ENCODE measurements at regions not wholly inside any gene's neighbourhood (a gene's known extent, or its start where the extent isn't known, plus 50 kb on each side); places are given as distances from the start of the nearest gene placed in this dataset.

GRCh38 chr22:45082795-45083194 is 73.0 kb upstream of the PHF21B start:
- Histone ChIP-seq H3K4me2 (ENCODE audit: insufficient read depth, low read length) (no peak overlapping the region), H3K9me3 (replicated peaks; ENCODE audit: control insufficient read depth, insufficient read depth, low read depth, low read length) (no peaks in the 10 kb centered on the region), H3K36me3 (ENCODE audit: control insufficient read depth, insufficient read depth, low read length) (no peaks in the 10 kb centered on the region), H4K20me1 (replicated peaks; ENCODE audit: control insufficient read depth, insufficient read depth, low read length) (no peaks in the 10 kb centered on the region), H3K27ac (ENCODE audit: extremely low read depth, low read depth, low read length) (no peak overlapping the region), H3K9ac (ENCODE audit: insufficient read depth in 1 of 2, low read depth in 2 of 2, low read length in 2 of 2) (no peak overlapping the region), H3K4me1 (replicated peaks in 1 of 2; ENCODE audit: control insufficient read depth in 2 of 2, insufficient read depth in 2 of 2, low read length in 2 of 2) (no peaks in the 10 kb centered on the region), H3K4me3 (no peak overlapping the region), H3K79me2 (ENCODE audit: control insufficient read depth, insufficient read depth, low read length) (no peaks in the 10 kb centered on the region), H3K27me3 (ENCODE audit: control insufficient read depth in 2 of 2, insufficient read depth in 2 of 2, low read length in 2 of 2) (peaks cover 0 to 18% of the 10 kb centered on the region in 2 experiments; a peak in 3 of 5 replicates), H3K9me1 (ENCODE audit: control insufficient read depth, insufficient read depth, low read length) (no peaks in the 10 kb centered on the region), H2AFZ (ENCODE audit: low read depth, low read length) (no peak overlapping the region)
- ATAC-seq (0 out of 3 replicates have a peak, but pooled peaks have one; percentile 28), DNase-seq (ENCODE audit: extremely low read depth in 1 of 4, low spot score in 3 of 4) (peak; percentile 15 to 45 (median 29)), FAIRE-seq (no peak)
- CTCF ChIA-PET (ENCODE audit: low intra/inter-chr PET ratio): no interaction called here
- 0% methylated on average over 4 of the region's 9 CpGs for WGBS (ENCODE audit: insufficient coverage, low coverage, missing lambda C conversion rate)
- BruUV-seq (replicated peaks): no TSS peak
- intact Hi-C loops (cut with micrococcal nuclease): no loop called here
- POLR2A ChIA-PET: no interaction called here
- in situ Hi-C loops (cut with MboI): no loop called here
- TF ChIP-seq ZNF436 (CRISPR knock-in tag; IDR thresholded peaks at IDR 0.05): peak; percentile 92
- no peak for TF ChIP-seq FOXA1 (IDR thresholded peaks at IDR 0.05; ENCODE audit: borderline replicate concordance)
- peak; percentile 88 for TF ChIP-seq SMARCA5 (IDR thresholded peaks at IDR 0.05)
- peak in 1 of 2 experiments; percentile 16; a peak in 1 of 4 replicates for TF ChIP-seq KDM1A (IDR thresholded peaks at IDR 0.05)
- no peak for TF ChIP-seq NFATC3 (IDR thresholded peaks at IDR 0.05)
- no peak for TF ChIP-seq ZBTB34 (CRISPR knock-in tag; IDR thresholded peaks at IDR 0.05)
- TF ChIP-seq RBM25 (IDR thresholded peaks at IDR 0.05; ENCODE audit: low read depth, low read length, severe bottlenecking): peak; percentile 95
- no peak for TF ChIP-seq ZC3H8 (IDR thresholded peaks at IDR 0.05)
- TF ChIP-seq, protein P1, sequence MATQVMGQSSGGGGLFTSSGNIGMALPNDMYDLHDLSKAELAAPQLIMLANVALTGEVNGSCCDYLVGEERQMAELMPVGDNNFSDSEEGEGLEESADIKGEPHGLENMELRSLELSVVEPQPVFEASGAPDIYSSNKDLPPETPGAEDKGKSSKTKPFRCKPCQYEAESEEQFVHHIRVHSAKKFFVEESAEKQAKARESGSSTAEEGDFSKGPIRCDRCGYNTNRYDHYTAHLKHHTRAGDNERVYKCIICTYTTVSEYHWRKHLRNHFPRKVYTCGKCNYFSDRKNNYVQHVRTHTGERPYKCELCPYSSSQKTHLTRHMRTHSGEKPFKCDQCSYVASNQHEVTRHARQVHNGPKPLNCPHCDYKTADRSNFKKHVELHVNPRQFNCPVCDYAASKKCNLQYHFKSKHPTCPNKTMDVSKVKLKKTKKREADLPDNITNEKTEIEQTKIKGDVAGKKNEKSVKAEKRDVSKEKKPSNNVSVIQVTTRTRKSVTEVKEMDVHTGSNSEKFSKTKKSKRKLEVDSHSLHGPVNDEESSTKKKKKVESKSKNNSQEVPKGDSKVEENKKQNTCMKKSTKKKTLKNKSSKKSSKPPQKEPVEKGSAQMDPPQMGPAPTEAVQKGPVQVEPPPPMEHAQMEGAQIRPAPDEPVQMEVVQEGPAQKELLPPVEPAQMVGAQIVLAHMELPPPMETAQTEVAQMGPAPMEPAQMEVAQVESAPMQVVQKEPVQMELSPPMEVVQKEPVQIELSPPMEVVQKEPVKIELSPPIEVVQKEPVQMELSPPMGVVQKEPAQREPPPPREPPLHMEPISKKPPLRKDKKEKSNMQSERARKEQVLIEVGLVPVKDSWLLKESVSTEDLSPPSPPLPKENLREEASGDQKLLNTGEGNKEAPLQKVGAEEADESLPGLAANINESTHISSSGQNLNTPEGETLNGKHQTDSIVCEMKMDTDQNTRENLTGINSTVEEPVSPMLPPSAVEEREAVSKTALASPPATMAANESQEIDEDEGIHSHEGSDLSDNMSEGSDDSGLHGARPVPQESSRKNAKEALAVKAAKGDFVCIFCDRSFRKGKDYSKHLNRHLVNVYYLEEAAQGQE (IDR thresholded peaks at IDR 0.05; ENCODE audit: borderline replicate concordance): 0 out of 2 replicates have a peak, but pooled peaks have one; percentile 25
- TF ChIP-seq, protein P1 (CRISPR knock-in tag; IDR thresholded peaks at IDR 0.05; ENCODE audit: low read depth): no peak
- no peak for TF ChIP-seq DNMT1 (IDR thresholded peaks at IDR 0.05)
- TF ChIP-seq PTBP1 (IDR thresholded peaks at IDR 0.05; ENCODE audit: low read depth, low read length): 0 out of 2 replicates have a peak, but pooled peaks have one; percentile 63
- no peak for TF ChIP-seq JUND (IDR thresholded peaks at IDR 0.05; ENCODE audit: borderline replicate concordance, low read depth, low read length)
- TF ChIP-seq JUND (tag; IDR thresholded peaks at IDR 0.05; ENCODE audit: borderline replicate concordance, low read depth, low read length): no peak
- TF ChIP-seq SPI1 (IDR thresholded peaks at IDR 0.05; ENCODE audit: borderline replicate concordance, low read depth, low read length): no peak
- TF ChIP-seq ZFP36 (IDR thresholded peaks at IDR 0.05; ENCODE audit: low read depth, low read length, partially characterized antibody): peak; percentile 99
